Caco-2 (cell line): ENCODE measurements at regions not wholly inside any gene's neighbourhood (a gene's known extent, or its start where the extent isn't known, plus 50 kb on each side); places are given as distances from the start of the nearest gene placed in this dataset.

ENCODE experiments used
- BruUV-seq: library from RNA; stranded (reverse); fragments of 400-500 nt; replicated peaks from 2 replicates; lab custom pipeline; 2021; lab: Mats Ljungman, UMichigan
- CTCF ChIA-PET: fragments of 300-600 bp; sonication (Branson Sonifier 250); formaldehyde crosslinking; loops from one replicate; lab custom pipeline; 2022; ENCODE audit warnings: antibody characterized with exemption; lab: Charles Lee
- POLR2A ChIA-PET: fragments of 300-600 bp; sonication (Branson Sonifier 250); formaldehyde crosslinking; loops from one replicate; lab custom pipeline; 2022; ENCODE audit warnings: antibody characterized with exemption; lab: Charles Lee
- DNase-seq, 2 experiments: peaks; one replicate each; pipeline versions ENCODE4 v3.0.0 to v3.0.0-alpha.2; 2020 to 2022
- H3K27me3 ChIP-seq: replicated peaks from 2 replicates; pipeline ENCODE4 v1.6.0; 2011; ENCODE audit warnings: low read length; ENCODE audit not compliant: control insufficient read depth, insufficient read depth
- H3K36me3 ChIP-seq: 2 replicates; pipeline ENCODE4 v1.5.1; 2011; ENCODE audit warnings: low read length; ENCODE audit not compliant: control insufficient read depth, insufficient read depth
- H3K4me1 ChIP-seq: fragments of 250-450 bp; sonication (Bioruptor Pico); 2 replicates; pipeline ENCODE4 v1.5.1; 2020; ENCODE audit warnings: mild to moderate bottlenecking
- H3K4me3 ChIP-seq: 2 replicates; pipeline ENCODE4 v1.5.1; 2011; ENCODE audit warnings: low read depth, mild to moderate bottlenecking, control low read depth, low read length
- H3K9me3 ChIP-seq: fragments of 250-450 bp; sonication (Bioruptor Pico); 2 replicates; pipeline ENCODE4 v1.5.1; 2020; ENCODE audit warnings: mild to moderate bottlenecking, moderate library complexity
- H3K27ac Mint-ChIP-seq: one replicate; pipeline ENCODE4 v1.8.0; 2022; ENCODE audit warnings: mixed read lengths; ENCODE audit not compliant: unreplicated experiment
- H3K27me3 Mint-ChIP-seq: one replicate; pipeline ENCODE4 v1.8.0; 2022; ENCODE audit warnings: mixed read lengths; ENCODE audit not compliant: insufficient read depth, unreplicated experiment
- H3K36me3 Mint-ChIP-seq: one replicate; pipeline ENCODE4 v1.8.0; 2022; ENCODE audit warnings: mild to moderate bottlenecking, mixed read lengths; ENCODE audit not compliant: insufficient read depth, unreplicated experiment
- H3K4me1 Mint-ChIP-seq: one replicate; pipeline ENCODE4 v1.8.0; 2022; ENCODE audit warnings: low read depth, mixed read lengths; ENCODE audit not compliant: unreplicated experiment
- H3K4me3 Mint-ChIP-seq: one replicate; pipeline ENCODE4 v1.8.0; 2022; ENCODE audit warnings: mild to moderate bottlenecking, moderate library complexity, mixed read lengths; ENCODE audit not compliant: unreplicated experiment
- H3K9me3 Mint-ChIP-seq: one replicate; pipeline ENCODE4 v1.8.0; 2022; ENCODE audit warnings: mixed read lengths; ENCODE audit not compliant: unreplicated experiment
- intact Hi-C: fragments of 100-400 bp; cut with micrococcal nuclease; formaldehyde crosslinking; loops from one replicate; pipeline ENCODE4 v1.10.0; 2022; ENCODE audit not compliant: unreplicated experiment
- TF ChIP-seq, protein P1 (sequence below), 2 experiments: fragments of 200-600 bp in 1 of 2; IDR thresholded peaks; 1 replicate in 1 of 2; 2 replicates in 1 of 2; pipeline versions ENCODE4 v1.5.1 to v1.8.0; 2011 to 2022; ENCODE audit warnings: antibody characterized with exemption in 1 of 2, control low read depth in 1 of 2, inconsistent platforms in 1 of 2, low read depth in 1 of 2, low read length in 1 of 2, mild to moderate bottlenecking in 1 of 2, moderate library complexity in 1 of 2; ENCODE audit not compliant: insufficient read depth in 1 of 2, severe bottlenecking in 1 of 2, unreplicated experiment in 1 of 2

DNA sequence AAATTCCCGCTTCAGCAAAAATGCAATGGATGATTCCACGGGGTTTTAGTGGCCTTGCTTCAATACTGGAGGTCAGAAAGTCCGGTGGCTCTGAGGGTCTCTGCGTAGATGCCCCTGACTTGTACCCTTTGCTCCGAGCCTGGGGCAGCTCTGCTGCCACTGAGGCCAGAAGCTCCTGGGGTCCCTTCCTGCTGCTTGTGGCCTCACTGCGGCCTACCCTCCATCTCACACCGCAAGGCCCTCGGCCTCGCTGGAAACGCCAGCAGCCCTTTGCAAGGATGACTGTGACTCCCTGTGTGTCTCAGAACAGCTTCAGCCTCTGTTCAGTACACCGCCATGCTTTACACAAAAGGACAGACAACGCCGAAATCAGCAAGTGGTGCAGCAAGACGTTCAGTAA is 244.8 kb downstream of the ACTR3B start:
- H3K9me3 ChIP-seq = peaks cover 10% of the 10 kb centered on the region
- no peaks in the 10 kb centered on the region for H3K27me3 ChIP-seq
- H3K9me3 Mint-ChIP-seq = peaks cover 11% of the 10 kb centered on the region
- intact Hi-C loops = no loop called here
- no peak overlapping the region for H3K4me3 ChIP-seq
- TF ChIP-seq, protein P1, sequence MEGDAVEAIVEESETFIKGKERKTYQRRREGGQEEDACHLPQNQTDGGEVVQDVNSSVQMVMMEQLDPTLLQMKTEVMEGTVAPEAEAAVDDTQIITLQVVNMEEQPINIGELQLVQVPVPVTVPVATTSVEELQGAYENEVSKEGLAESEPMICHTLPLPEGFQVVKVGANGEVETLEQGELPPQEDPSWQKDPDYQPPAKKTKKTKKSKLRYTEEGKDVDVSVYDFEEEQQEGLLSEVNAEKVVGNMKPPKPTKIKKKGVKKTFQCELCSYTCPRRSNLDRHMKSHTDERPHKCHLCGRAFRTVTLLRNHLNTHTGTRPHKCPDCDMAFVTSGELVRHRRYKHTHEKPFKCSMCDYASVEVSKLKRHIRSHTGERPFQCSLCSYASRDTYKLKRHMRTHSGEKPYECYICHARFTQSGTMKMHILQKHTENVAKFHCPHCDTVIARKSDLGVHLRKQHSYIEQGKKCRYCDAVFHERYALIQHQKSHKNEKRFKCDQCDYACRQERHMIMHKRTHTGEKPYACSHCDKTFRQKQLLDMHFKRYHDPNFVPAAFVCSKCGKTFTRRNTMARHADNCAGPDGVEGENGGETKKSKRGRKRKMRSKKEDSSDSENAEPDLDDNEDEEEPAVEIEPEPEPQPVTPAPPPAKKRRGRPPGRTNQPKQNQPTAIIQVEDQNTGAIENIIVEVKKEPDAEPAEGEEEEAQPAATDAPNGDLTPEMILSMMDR (IDR thresholded peaks at IDR 0.05; ENCODE audit: insufficient read depth in 1 of 2, low read depth in 1 of 2, low read length in 1 of 2, severe bottlenecking in 1 of 2, unreplicated experiment in 1 of 2) = no peak
- no peaks in the 10 kb centered on the region for H3K4me1 ChIP-seq
- peaks cover 9% of the 10 kb centered on the region for H3K27me3 Mint-ChIP-seq
- no peaks in the 10 kb centered on the region for H3K36me3 ChIP-seq
- DNase-seq = no peak
- no peaks in the 10 kb centered on the region for H3K4me1 Mint-ChIP-seq
- no TSS peak for BruUV-seq
- H3K36me3 Mint-ChIP-seq = no peaks in the 10 kb centered on the region
- H3K27ac Mint-ChIP-seq = no peak overlapping the region
- ChIA-PET CTCF (no interaction called here), POLR2A (no interaction called here)
- no peak overlapping the region for H3K4me3 Mint-ChIP-seq

GRCh38 chr7:153005750-153006435 is 246.3 kb downstream of the ACTR3B start:
- CTCF ChIA-PET = no interaction called here
- Histone ChIP-seq H3K4me1 (no peaks in the 10 kb centered on the region), H3K36me3 (no peaks in the 10 kb centered on the region), H3K9me3 (peaks cover 2% of the 10 kb centered on the region; the same call in 1 of the 2 replicates), H3K4me3 (no peak overlapping the region), H3K27me3 (no peaks in the 10 kb centered on the region)
- no TSS peak for BruUV-seq
- Mint-ChIP-seq H3K4me3 (no peak overlapping the region), H3K4me1 (no peaks in the 10 kb centered on the region), H3K27ac (no peak overlapping the region), H3K27me3 (peaks cover 9% of the 10 kb centered on the region), H3K9me3 (peaks cover 11% of the 10 kb centered on the region), H3K36me3 (no peaks in the 10 kb centered on the region)
- no peak for DNase-seq
- TF ChIP-seq, protein P1 (IDR thresholded peaks at IDR 0.05; ENCODE audit: insufficient read depth in 1 of 2, low read depth in 1 of 2, low read length in 1 of 2, severe bottlenecking in 1 of 2, unreplicated experiment in 1 of 2) = no peak
- intact Hi-C loops = no loop called here
- POLR2A ChIA-PET = no interaction called here

DNA sequence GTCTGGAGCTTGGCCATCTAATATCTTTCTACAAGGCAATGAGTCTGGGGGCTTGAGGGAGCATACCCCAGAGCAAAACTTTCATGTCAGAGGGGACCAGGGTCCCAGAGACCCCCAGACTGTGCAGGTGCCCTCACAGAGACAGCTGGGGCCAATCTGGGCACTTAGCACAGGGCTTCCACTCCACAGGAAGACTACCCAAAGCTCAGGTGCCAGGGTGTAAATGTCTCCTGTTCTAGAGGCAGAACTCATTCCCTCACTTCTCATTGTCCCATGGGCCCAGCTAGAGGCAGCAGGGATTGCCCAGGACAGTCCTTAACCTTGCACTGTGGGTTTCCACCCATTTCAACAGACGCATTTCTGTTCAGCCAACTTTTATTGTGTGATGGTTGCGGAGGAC is 246.9 kb downstream of the ACTR3B start:
- H3K36me3 ChIP-seq = no peaks in the 10 kb centered on the region
- no peak overlapping the region for H3K27ac Mint-ChIP-seq
- H3K36me3 Mint-ChIP-seq = no peaks in the 10 kb centered on the region
- ChIA-PET CTCF (no interaction called here), POLR2A (no interaction called here)
- TF ChIP-seq, protein P1 (IDR thresholded peaks at IDR 0.05; ENCODE audit: insufficient read depth in 1 of 2, low read depth in 1 of 2, low read length in 1 of 2, severe bottlenecking in 1 of 2, unreplicated experiment in 1 of 2) = no peak
- no peaks in the 10 kb centered on the region for H3K9me3 ChIP-seq
- no peaks in the 10 kb centered on the region for H3K4me1 ChIP-seq
- no peaks in the 10 kb centered on the region for H3K27me3 ChIP-seq
- no peak for DNase-seq
- BruUV-seq = no TSS peak
- peaks cover 9% of the 10 kb centered on the region for H3K27me3 Mint-ChIP-seq
- intact Hi-C loops = no loop called here
- no peak overlapping the region for H3K4me3 Mint-ChIP-seq
- no peaks in the 10 kb centered on the region for H3K4me1 Mint-ChIP-seq
- peaks cover 7% of the 10 kb centered on the region for H3K9me3 Mint-ChIP-seq
- no peak overlapping the region for H3K4me3 ChIP-seq
